GM19438 (cell line): ENCODE measurements at regions not wholly inside any gene's neighbourhood (a gene's known extent, or its start where the extent isn't known, plus 50 kb on each side); places are given as distances from the start of the nearest gene placed in this dataset.

Experiments used
- ATAC-seq: cut with Tn5 transposase; IDR thresholded peaks from one replicate; pipeline ENCODE4 v1.9.1; 2021; ENCODE audit warnings: low read depth; ENCODE audit not compliant: unreplicated experiment

DNA sequence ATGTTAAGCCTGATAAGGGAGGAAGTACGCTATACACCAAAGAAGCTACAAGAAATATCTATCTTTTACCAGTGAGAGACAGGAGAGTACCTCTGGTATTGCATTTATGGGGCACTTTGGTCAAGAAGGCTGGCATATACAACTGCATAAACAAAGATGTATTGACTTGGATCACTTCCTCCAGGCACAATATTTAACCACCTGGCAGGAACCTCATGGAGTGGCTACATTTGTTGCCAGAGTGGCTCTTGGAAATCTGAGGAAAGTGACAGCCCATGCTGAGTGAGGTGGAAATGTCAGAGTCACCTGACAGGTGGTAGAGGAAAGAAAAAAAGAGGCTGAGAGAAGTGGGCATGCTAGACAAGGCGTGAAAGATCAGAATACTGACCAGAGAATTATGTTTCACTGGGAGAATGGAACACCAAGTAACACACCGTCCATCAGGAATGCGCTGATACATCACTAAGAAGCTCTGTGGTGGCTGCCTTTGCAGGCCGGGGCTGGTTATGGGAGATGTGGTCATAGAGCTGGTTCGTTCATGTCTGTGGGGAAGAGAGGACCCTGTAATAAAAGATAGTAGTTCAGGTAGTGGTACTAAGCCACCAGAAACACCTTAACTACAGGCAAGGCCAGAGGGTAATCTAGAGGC lies 61.4 kb upstream of the UFL1 start:
- ATAC-seq, result no peak

DNA sequence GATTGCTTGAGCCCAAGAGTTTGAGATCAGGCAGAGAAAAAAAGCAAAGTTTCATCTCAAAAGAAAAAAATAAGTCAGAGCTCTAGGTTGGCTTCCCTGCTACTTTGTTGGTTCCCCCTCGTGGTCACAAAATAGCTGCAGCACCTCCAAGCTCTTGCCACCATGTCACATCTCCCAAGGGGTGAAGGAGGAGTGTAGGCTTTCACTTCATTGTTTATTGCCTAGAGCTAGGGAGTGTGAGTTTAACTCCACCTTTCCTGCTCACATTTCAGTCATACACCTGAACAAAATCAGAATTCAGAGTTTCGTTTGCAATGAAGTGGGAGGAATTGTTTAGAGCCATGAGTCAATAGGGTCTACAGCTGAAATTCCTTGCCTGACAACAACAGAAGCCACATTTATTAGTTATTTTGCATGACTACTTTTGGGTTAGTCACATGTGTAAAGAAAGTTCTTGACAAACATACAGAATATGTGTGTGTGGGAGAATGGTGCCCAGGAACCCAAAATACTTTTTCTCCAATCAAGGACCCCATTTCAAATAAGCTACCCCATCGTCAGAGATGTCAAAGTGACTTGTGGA lies 56.2 kb upstream of the UFL1 start:
- no peak for ATAC-seq

DNA sequence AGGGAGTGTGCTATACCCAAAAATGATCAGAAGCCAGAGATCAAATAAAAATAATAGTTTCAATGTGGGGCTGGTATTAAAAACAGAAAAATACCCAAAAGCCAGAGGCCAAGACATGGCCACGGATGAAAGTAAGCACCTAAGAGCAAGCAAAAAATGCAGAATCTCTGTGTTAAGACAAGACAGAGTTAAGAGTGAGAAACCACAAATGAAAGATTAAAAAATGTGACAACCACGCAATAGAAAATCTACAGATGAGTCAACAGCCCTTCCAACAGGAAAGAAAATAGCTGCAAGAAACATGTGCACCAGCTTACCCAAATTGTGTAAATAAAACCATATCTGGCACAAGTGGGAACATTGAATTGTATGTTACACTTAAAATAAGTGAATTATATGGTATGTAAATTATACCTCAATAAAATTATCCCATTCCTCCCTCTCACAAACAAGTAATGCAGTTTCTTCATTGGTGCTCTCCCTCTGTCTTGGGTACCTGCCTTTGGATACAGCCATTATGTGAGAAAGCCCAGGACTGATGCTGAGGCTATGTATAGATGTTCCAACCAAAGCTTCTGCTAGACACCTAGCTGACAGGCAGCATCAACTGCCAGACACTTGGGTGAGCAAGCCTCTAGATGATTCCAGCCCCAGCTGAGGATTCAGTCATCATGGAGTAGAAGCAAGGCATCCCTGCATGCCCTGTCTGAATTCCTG lies 55.3 kb upstream of the UFL1 start:
- ATAC-seq, result no peak

DNA sequence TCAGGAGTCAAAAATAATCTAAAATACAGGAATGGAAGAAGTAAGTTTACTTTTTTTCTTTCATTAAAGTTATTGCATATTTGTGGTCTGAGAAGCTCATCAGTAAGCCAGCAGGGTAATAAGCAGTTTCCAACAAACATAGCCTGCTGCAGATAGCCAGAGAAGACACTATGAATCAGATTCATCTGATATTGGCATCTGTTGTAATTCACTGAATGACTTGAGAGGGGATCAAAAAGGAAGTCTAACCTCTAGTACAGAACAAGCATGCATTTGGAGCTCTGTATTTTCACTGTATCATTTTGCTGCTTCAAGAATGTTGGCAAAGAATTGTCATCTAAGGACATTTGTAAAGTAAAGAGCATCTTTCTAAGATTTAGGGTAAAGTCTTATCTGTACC lies 53.8 kb upstream of the UFL1 start:
- ATAC-seq, result no peak

DNA sequence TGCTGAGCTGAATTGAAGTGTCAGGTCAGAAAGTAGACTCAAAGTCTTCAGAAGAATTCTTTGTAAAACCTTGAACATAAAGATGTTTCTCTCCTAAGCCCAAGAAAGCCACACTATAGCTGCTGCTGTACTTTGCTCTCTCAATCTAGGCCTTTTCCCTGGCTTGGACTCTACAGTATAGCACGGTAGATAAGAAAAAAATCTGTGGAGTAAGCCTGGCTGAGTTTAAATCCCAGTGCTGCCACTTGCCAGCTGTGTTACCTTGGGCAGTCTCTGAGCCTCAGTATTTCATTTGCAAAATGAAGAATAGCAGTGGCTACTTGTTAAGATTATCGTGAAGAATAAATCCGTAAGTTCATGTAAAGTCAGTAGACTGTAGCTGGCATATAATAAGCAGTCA lies 53.3 kb upstream of the UFL1 start:
- no peak for ATAC-seq

DNA sequence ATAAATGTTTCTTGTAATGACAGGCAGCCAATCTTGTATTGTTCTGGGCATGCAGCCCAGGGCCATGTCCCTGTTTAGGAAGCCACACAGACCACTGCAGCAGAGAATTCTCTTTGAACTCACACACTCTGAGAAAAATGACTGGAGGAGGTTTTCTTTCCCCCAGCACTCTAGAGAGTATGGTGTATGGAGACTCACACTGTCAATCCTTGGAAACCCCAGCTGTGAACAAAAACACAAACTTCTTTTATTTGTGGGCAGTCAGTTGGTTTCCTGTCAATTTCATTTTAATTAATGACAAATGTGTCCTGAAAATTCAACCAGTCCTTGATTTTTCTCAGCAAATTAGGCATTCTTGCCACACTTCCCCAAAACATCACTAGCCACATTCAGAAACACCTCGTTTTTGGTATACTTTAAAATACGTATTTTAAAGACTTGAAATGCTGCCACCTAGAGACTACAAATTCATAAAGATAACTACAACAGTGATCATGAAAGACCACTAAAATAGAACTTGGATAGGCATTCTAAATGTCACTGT lies 52.9 kb upstream of the UFL1 start:
- no peak for ATAC-seq

DNA sequence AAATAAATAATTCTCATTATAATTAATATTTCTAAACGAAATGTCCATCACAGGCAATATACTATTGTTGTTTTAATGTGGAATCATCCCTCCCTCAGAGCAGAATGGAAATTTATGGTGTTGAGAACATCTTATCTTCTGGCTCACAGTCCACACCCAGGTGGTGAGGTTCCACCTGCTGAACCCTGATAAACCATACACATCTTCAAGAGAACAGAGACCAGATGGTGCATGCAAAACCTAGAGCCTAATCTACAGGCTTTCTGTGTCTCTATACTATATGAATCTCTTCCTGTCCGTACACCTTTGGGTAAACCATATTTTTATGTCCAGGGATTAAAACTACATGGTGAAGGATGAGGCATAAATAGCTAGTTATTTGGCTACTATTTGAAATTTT lies 52.3 kb upstream of the UFL1 start:
- ATAC-seq, result no peak

DNA sequence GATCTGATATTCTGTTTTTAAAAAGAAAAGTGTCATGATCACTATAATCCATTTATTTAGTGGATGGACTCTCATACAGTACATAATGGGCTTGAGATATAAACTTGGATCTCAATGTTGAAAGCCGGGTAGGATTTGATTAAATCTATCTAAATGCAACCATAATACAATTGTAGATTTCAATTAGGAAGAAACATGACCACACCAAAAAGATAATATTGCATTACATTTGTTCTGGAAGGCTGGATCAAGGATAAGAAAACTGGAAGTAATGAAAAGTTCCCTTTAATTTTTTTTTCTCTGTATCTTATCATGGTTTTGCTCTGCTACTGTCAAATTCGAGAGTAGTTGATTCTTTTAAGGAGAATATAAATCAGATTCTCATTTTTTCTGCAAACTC lies 51.3 kb upstream of the UFL1 start:
- ATAC-seq, result no peak
